ENCODE measurements at regions not wholly inside any gene's neighbourhood (a gene's known extent, or its start where the extent isn't known, plus 50 kb on each side); places are given as distances from the start of the nearest gene placed in this dataset.

DNA sequence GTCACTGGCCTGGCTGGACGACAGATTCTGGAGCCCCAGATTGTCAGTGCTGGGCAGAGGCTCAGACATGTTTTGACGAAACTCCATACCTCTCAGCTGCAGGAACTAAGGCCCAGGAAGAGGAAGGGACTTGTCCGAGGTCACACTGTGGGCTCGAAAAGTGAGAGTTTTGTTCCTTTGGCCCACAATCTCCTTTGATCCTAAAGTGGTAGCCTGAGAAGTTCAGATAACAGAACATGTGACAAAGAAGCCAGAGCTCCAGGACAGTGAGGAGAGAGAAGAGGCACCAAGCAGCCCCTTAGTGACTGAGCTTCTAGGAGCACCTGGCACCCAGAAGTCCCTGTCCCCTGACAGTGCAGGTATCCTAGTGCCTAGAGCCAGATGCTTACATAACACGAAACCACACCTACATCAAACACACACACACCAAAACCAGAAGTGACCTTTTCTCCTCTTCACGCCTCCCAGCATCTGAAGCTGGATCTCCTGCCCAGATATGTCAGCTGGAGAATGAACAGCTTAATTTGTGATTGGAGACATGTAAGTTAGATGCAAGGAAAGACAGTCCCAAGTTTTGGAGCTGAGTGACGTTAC, 88.9 kb downstream of the ADRB2 start:
- TF ChIP-seq, protein P1, sequence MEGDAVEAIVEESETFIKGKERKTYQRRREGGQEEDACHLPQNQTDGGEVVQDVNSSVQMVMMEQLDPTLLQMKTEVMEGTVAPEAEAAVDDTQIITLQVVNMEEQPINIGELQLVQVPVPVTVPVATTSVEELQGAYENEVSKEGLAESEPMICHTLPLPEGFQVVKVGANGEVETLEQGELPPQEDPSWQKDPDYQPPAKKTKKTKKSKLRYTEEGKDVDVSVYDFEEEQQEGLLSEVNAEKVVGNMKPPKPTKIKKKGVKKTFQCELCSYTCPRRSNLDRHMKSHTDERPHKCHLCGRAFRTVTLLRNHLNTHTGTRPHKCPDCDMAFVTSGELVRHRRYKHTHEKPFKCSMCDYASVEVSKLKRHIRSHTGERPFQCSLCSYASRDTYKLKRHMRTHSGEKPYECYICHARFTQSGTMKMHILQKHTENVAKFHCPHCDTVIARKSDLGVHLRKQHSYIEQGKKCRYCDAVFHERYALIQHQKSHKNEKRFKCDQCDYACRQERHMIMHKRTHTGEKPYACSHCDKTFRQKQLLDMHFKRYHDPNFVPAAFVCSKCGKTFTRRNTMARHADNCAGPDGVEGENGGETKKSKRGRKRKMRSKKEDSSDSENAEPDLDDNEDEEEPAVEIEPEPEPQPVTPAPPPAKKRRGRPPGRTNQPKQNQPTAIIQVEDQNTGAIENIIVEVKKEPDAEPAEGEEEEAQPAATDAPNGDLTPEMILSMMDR (conservative IDR thresholded peaks at IDR 0.05; ENCODE audit: low read length): no peak
- no peak for TF ChIP-seq EZH2phosphoT487 (IDR thresholded peaks at IDR 0.05; ENCODE audit: borderline replicate concordance, low read depth, low read length)

Data from OCI-LY7 (cell line).